ENCODE measurements at regions not wholly inside any gene's neighbourhood (a gene's known extent, or its start where the extent isn't known, plus 50 kb on each side); places are given as distances from the start of the nearest gene placed in this dataset.

DNA sequence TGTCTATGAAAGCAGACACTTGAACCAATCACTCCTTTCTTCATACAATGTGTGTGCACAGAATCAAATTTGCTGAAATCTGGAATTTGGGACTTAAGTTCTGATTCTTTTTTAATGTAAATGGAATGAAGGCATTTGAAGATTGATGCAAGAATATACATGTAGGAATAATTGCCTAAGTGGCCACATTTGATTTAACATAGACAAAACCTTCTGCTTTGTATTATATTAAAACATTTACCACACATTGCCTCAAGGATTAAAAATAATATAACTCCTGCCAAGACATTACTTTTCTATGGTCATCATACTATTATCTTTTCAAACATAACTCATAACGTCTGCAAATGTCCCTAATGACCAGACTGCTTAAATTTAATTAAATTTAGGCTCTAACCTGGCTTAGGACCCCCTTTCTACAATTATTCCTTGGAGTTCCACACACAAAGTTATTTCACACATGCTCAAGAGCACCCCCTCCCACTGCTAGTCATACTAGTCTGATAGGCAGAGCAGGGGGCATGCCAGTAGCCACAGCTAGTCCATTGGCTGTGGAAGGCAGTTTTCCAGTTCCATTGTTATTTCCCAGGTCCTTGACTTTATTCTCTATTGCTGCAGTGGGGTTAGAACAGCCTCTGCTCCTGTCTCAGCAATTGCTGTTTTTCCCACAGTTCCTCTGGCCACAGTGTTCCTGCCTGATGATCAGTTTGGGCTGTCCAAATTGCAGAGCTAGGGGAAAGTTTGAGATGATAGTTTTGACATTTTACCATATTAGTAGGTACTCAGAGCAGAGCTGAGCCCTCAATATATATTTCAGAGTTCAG, 360.6 kb upstream of the GRAMD2B start:
- DNase-seq (ENCODE audit: low spot score), result no peak
- ChIA-PET POLR2A (no interaction called here), CTCF (ENCODE audit: unreplicated experiment) (no interaction called here)
- no peak for TF ChIP-seq EZH2phosphoT487 (IDR thresholded peaks at IDR 0.05; ENCODE audit: borderline replicate concordance, low read depth, low read length)
- TF ChIP-seq, protein P1, sequence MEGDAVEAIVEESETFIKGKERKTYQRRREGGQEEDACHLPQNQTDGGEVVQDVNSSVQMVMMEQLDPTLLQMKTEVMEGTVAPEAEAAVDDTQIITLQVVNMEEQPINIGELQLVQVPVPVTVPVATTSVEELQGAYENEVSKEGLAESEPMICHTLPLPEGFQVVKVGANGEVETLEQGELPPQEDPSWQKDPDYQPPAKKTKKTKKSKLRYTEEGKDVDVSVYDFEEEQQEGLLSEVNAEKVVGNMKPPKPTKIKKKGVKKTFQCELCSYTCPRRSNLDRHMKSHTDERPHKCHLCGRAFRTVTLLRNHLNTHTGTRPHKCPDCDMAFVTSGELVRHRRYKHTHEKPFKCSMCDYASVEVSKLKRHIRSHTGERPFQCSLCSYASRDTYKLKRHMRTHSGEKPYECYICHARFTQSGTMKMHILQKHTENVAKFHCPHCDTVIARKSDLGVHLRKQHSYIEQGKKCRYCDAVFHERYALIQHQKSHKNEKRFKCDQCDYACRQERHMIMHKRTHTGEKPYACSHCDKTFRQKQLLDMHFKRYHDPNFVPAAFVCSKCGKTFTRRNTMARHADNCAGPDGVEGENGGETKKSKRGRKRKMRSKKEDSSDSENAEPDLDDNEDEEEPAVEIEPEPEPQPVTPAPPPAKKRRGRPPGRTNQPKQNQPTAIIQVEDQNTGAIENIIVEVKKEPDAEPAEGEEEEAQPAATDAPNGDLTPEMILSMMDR (conservative IDR thresholded peaks at IDR 0.05; ENCODE audit: low read length), result no peak
- no TSS peak for BruUV-seq (replicated peaks)
- Histone ChIP-seq H3K27ac (ENCODE audit: low read depth, low read length, poor library complexity, severe bottlenecking) (no peak overlapping the region), H3K9me3 (ENCODE audit: low read length) (no peaks in the 10 kb centered on the region), H3K4me1 (ENCODE audit: insufficient read depth, low read length, poor library complexity, severe bottlenecking) (no peaks in the 10 kb centered on the region), H4K20me1 (ENCODE audit: insufficient read depth, low read length) (no peaks in the 10 kb centered on the region), H2AFZ (ENCODE audit: low read length) (no peak overlapping the region), H3K79me2 (ENCODE audit: insufficient read depth, low read depth, low read length) (no peaks in the 10 kb centered on the region), H3K4me3 (ENCODE audit: low read depth, low read length, poor library complexity, severe bottlenecking) (no peak overlapping the region), H3K36me3 (ENCODE audit: insufficient read depth, low read length) (no peaks in the 10 kb centered on the region), H3K9me2 (ENCODE audit: insufficient read depth, low read length) (no peaks in the 10 kb centered on the region), H3K4me2 (ENCODE audit: low read length) (no peak overlapping the region)
- intact Hi-C loops (cut with micrococcal nuclease; ENCODE audit: unreplicated experiment), result no loop called here

GRCh38 chr5:126065061-126065460, 358.1 kb upstream of the GRAMD2B start:
- H3K4me1 ChIP-seq (ENCODE audit: insufficient read depth, low read length, poor library complexity, severe bottlenecking), result no peaks in the 10 kb centered on the region
- H3K27ac ChIP-seq (ENCODE audit: low read depth, low read length, poor library complexity, severe bottlenecking), result no peak overlapping the region
- no peak overlapping the region for H3K4me3 ChIP-seq (ENCODE audit: low read depth, low read length, poor library complexity, severe bottlenecking)
- ChIA-PET POLR2A (interaction anchor here (0.6 kb wide), 1 partner anchor 479 kb away, joined by 4 read pairs; no protein-coding TSS in a partner anchor), CTCF (ENCODE audit: unreplicated experiment) (no interaction called here)
- H3K4me2 ChIP-seq (ENCODE audit: low read length), result no peak overlapping the region
- H3K9me2 ChIP-seq (ENCODE audit: insufficient read depth, low read length), result no peaks in the 10 kb centered on the region
- intact Hi-C loops (cut with micrococcal nuclease; ENCODE audit: unreplicated experiment), result no loop called here
- no peak overlapping the region for H2AFZ ChIP-seq (ENCODE audit: low read length)
- DNase-seq (ENCODE audit: low spot score), result no peak
- no peaks in the 10 kb centered on the region for H3K79me2 ChIP-seq (ENCODE audit: insufficient read depth, low read depth, low read length)
- no peaks in the 10 kb centered on the region for H3K36me3 ChIP-seq (ENCODE audit: insufficient read depth, low read length)
- no peaks in the 10 kb centered on the region for H3K9me3 ChIP-seq (ENCODE audit: low read length)
- no peaks in the 10 kb centered on the region for H4K20me1 ChIP-seq (ENCODE audit: insufficient read depth, low read length)
- TF ChIP-seq, protein P1 (conservative IDR thresholded peaks at IDR 0.05; ENCODE audit: low read length), result no peak
- TF ChIP-seq EZH2phosphoT487 (IDR thresholded peaks at IDR 0.05; ENCODE audit: borderline replicate concordance, low read depth, low read length), result no peak
- BruUV-seq (replicated peaks), result no TSS peak

GRCh38 chr5:126066836-126067235, 356.4 kb upstream of the GRAMD2B start:
- Histone ChIP-seq H3K9me3 (ENCODE audit: low read length) (no peaks in the 10 kb centered on the region), H3K9me2 (ENCODE audit: insufficient read depth, low read length) (no peaks in the 10 kb centered on the region), H3K27ac (ENCODE audit: low read depth, low read length, poor library complexity, severe bottlenecking) (no peak overlapping the region), H3K4me2 (ENCODE audit: low read length) (no peak overlapping the region), H3K4me3 (ENCODE audit: low read depth, low read length, poor library complexity, severe bottlenecking) (no peak overlapping the region), H3K79me2 (ENCODE audit: insufficient read depth, low read depth, low read length) (no peaks in the 10 kb centered on the region), H3K4me1 (ENCODE audit: insufficient read depth, low read length, poor library complexity, severe bottlenecking) (no peaks in the 10 kb centered on the region), H2AFZ (ENCODE audit: low read length) (no peak overlapping the region), H3K36me3 (ENCODE audit: insufficient read depth, low read length) (no peaks in the 10 kb centered on the region), H4K20me1 (ENCODE audit: insufficient read depth, low read length) (no peaks in the 10 kb centered on the region)
- intact Hi-C loops (cut with micrococcal nuclease; ENCODE audit: unreplicated experiment), result no loop called here
- BruUV-seq (replicated peaks), result no TSS peak
- ChIA-PET CTCF (ENCODE audit: unreplicated experiment) (no interaction called here), POLR2A (interaction anchor here (0.6 kb wide), 1 partner anchor 21 kb away, joined by 4 read pairs; no protein-coding TSS in a partner anchor)
- no peak for TF ChIP-seq EZH2phosphoT487 (IDR thresholded peaks at IDR 0.05; ENCODE audit: borderline replicate concordance, low read depth, low read length)
- TF ChIP-seq, protein P1 (conservative IDR thresholded peaks at IDR 0.05; ENCODE audit: low read length), result no peak
- DNase-seq (ENCODE audit: low spot score), result no peak
